Ecto neural progenitor cell (in vitro differentiated cells): ENCODE measurements at regions not wholly inside any gene's neighbourhood (a gene's known extent, or its start where the extent isn't known, plus 50 kb on each side); places are given as distances from the start of the nearest gene placed in this dataset.
"Not testable (repeated sequence)": the region's sequence is repeated elsewhere in the genome, so short reads cannot be mapped to it uniquely, and the experiment has no call there.

ENCODE experiments used
- DNase-seq: peaks from one replicate; pipeline ENCODE4 v3.0.0-alpha.2; 2018; ENCODE audit warnings: low spot score

DNA sequence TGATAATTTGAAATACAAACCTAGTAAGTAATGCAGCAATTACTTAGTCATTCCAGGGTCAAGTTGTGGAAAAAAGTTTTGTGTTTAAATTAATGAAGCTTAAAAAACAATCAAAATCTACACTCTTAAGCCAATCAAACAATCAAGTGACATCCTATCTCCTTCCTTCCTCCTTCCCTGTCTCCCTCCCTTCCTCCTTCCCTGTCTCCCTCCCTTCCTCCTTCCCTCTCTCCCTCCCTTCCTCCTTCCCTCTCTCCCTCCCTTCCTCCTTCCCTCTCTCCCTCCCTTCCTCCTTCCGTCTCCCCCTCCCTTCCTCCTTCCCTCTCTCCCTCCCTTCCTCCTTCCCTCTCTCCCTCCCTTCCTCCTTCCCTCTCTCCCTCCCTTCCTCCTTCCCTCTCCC is 111.4 kb upstream of the RBPJ start:
- not testable (repeated sequence) for DNase-seq

GRCh38 chr4:26212528-26212927 is 108.3 kb upstream of the RBPJ start:
- no peak for DNase-seq

DNA sequence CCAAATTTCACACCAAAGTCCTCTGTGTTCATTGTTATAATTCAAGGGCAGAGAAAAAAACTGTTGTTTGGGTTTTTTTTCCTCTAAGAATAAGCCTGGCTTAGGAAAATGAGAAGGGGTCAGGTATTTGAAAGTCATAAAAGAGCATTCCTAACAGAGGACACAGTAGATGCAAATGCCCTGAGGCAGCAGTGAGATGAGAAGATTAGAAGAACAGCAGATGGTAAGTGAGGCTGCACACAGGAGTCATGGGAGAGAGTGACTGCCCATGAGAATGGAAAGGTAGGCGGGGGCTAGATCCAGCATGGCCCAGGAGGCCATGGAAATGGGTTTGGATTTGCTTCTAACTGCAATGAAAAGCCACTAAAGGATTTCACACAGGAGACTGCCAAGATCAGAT is 107.5 kb upstream of the RBPJ start:
- no peak for DNase-seq

DNA sequence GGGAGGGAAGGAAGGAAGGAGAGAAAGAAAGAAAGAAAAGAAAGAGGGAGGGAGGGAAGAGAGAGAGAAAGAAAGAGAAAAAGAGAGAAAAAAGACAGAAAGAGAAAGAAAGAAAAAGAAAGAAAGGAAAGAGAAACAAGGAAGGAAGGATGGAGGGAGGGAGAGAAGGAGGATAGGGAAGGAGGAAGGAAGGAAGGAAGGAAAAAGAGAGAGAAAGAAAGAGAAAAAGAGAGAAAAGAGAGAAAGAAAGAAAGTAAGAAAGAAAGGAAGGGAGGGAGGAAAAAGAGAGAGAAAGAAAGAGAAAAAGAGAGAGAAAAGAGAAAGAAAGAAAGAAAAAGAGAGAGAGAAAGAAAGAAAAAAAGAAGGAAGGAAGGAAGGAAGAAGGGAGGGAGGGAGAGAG is 105.8 kb upstream of the RBPJ start:
- no peak for DNase-seq

DNA sequence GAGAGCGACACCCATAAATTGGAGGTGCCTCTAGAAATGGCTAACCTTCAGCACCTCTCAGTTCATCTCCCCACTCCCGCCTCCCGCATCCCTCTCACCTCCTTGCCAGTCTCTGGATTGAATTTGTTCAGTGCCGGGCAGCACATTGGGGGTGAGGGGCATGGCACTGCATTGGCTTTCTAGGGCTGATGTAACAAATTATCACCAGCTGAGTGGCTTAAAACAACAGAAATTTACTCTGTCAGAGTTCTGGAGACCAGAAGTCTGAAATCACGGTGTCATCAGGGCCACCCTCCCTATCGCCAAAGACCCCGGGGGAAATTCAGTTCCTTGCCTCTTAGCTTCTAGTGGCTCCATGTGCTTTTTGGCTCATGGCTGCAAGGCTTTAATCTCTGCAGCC is 105.1 kb upstream of the RBPJ start:
- DNase-seq, result no peak

DNA sequence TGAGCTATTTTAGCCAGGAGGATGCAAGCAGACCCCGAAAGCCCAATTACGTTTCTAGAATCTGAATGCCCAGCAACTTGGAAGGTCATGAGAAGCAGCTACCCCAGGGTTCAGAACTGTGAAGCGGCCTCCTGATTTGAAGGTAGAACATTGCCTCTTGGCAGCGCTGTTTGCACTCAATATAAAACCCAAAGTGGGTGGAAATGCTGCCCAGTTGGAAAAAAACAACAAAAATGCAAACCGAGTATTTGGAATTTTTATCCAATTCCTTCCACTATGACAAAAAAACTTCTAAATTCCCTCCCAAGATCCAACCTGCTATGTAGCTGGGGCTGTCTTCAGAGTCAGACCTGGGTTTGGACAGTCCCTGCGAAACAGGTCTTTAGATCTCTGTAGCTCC is 103.3 kb upstream of the RBPJ start:
- no peak for DNase-seq

GRCh38 chr4:26217961-26218676 is 102.7 kb upstream of the RBPJ start:
- DNase-seq, result no peak

- no peak for DNase-seq
Measured at GRCh38 chr4:26218677-26219605, 101.9 kb upstream of the RBPJ start.

DNA sequence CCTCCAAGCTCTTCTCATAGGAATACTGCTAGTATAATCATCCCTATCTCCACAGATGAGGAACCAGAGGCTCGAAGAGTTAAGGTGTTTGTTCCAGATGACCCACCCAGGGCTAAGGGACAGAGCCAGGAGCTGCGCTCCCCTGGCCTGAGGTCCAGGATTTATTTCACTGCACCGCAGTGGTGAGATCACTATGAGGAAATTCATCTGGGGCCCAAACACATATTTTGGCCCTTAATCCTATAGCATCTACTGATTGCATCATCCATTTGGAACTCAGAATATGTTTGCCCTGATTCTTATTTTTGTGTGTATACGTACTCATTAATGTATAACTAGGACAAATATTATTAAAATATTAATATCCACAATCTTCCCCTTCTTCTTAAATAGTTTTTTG is 100.1 kb upstream of the RBPJ start:
- DNase-seq, result no peak

DNA sequence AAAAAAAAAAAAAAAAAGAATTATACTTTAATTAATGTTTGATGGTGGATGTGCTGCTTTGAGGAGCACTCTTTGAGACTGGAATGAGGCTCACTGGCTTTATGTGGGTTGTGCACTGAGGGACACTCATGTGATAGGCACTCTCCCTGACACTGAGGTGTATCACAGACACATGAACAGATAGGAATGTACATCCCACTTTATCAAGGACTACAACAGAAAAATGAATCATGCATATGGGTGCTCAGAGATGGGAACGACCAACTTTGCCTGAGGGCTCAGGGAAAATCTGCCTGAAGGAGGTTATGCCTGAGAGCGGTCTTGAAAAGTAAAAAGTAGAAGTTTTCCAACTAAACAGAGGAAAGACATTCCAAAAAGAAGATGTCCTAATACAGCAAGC is 97.7 kb upstream of the RBPJ start:
- DNase-seq, result no peak

DNA sequence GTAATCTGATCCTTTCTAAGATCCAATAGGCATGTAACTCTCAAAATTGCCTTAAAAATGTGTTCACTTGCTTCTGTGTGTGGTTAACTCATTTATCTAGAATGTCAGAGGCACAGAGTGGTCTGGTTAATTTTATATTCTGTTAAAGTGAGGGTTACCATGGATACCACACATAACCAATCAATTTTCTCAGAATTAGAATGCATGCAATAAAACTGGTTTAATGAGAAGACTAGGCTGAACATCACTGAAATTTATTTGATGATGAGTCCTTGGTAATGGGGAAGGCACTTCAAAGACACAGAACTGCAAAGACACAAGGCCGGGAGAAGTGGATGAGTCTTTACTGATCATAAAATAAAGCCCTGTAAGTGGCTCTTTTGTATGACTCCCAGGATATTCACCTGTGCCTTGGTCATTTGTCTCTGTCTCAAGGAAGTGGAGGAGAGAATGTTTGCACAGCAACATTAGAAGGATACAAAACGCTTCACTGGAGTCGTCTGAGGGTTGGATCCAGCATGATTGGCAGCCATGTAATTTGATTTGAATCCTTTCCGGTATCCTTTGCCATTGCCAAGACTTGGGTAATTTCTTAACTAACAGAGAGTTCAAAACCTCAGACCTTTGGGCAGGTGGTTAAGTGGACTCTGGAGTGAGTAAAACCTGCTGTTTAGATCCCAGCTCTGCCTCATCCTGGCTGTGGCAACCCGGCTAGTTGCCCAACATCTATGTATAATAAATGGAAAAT is 94.0 kb upstream of the RBPJ start:
- no peak for DNase-seq

DNA sequence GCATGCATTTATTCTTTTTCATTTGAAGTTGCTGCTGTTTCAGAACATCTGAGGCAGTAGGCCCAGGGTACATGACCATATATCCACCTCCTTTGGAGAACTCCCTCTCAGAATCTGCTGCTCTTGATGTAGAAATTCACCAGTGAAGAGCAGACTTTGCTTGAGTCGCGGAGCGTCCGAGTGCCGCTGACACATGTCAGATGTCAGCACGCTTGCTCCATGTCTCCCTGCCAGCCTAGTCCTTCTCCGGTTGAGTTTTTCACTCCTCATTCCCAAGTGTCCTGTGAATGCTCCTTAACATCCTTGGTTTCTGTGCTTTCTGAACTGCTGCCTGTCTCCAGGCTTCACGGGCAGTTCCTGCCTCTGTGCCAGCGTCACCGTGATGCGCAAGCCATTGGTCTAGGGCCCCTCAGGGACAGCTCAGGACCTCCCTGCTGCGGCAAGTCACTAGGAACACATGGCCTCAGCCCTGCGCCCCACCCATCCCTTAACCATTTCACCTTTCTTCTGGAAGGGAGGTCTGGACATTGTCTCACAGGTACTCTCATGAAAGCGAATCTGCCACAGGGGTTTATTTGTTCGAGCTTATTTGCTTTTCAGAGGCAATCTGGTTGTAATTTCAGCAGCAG is 93.1 kb upstream of the RBPJ start:
- DNase-seq, result no peak

- no peak for DNase-seq
Measured at GRCh38 chr4:26228883-26229282, 91.9 kb upstream of the RBPJ start.

- no peak for DNase-seq
Measured at GRCh38 chr4:26229974-26230373, 90.8 kb upstream of the RBPJ start.

GRCh38 chr4:26233350-26233749 is 87.5 kb upstream of the RBPJ start:
- DNase-seq, result no peak

GRCh38 chr4:26235500-26235899 is 85.3 kb upstream of the RBPJ start:
- no peak for DNase-seq

DNA sequence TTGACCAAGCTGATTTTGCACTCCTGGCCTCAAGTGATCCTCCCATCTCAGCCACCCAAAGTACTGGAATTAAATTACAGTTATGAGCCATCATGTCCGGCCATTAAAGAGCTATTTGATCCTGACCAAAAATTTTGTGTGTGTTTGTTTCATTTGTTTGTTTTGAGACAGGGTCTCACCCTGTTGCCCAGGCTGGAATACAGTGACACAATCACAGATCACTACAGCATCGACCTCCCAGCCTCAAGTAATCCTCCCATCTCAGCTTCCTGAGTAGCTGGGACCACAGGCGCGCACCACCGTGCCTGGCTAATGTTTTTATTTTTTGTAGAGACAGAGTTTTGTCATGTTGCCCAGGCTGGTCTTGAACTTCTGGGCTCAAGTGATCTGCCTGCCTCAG is 82.9 kb upstream of the RBPJ start:
- no peak for DNase-seq

- no peak for DNase-seq
Measured at GRCh38 chr4:26238426-26238777, 82.4 kb upstream of the RBPJ start.

DNA sequence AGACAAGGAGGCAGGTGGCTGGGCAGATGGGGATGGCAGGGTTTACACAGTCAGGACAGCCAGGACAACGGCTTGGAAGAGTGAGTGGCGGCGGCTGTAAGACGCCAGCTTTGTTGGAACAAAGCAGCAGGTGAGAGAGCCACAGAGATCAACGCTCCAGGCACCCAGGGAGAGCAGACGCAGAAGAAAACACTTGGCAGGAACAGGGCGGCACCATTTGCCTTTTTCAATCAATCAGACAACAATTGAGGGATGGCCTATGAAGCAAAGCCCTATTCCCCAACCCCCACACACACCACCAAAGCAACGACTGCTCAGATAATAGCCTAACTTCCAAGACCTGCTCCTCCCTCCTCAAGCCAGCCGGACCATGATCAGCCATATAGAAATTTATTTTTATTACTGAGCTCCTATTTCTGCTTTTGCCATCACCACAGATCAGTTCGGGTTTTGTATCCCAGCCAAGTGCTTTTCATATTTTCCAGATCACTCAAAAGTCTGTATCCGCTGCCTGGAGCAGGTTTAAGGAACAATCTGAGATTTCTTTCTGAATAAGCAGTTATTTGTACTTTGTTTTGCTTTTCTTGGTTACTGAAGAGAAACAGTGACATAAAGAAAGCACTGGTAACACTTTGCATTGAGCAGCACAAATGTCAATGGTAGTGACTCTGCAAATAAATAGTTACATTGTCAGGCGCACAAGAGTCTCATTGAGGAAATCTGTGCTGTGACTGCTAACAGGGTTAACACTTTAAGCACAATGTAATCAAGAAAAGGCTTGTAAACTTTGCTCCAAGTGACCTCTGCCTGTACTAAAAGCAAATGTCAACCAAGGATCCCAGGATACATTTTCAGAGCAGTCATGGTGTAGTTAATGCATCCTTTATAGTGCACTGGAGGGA is 81.8 kb upstream of the RBPJ start:
- peak; percentile 70 for DNase-seq

DNA sequence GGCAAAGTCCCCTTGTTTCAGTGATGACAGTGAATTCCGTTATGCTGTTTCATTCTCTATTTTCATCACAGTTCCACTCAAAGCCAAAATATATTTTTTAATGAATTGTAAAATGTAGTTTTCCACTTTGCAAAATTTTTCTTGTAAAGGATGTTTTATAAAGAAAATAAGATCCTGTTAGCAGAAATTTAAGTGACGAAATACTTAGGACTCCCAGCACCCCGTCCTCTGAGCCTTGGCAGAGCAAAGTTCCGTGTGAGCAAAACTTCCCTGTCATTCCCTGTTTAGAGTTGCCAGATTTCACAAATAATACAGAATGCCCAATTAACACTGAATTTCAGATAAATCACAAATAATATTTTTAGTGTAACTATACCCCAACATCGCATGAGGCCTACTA is 81.0 kb upstream of the RBPJ start:
- no peak for DNase-seq

DNA sequence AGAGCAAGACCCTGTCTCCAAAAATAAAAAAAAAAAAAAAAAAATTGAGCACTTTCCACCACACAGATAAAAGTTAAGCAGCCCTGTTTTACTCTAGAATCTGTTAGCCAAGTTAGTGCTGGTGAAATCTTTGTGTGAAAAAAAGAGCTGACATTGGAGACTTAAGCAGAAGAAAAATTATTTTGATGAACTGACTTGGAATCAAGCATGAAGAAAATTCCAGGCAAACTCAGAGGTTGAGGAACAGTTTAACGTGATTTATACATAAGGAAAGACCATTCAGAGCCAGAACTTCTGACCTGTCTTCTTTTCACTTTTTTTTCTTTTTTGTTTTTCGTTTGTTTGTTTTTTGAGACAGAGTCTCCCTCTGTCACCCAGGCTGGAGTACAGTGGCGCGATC is 79.6 kb upstream of the RBPJ start:
- DNase-seq, result no peak
